ENCODE measurements at regions not wholly inside any gene's neighbourhood (a gene's known extent, or its start where the extent isn't known, plus 50 kb on each side); places are given as distances from the start of the nearest gene placed in this dataset.
"Not testable (repeated sequence)": the region's sequence is repeated elsewhere in the genome, so short reads cannot be mapped to it uniquely, and the experiment has no call there.

- TF ChIP-seq YY1 (IDR thresholded peaks at IDR 0.05); CTCF (IDR thresholded peaks at IDR 0.05; ENCODE audit: low read depth, low read length, missing input control); NR2F2 (IDR thresholded peaks at IDR 0.05); TAF1 (conservative IDR thresholded peaks at IDR 0.05); RAD21 (IDR thresholded peaks at IDR 0.05); SP1 (IDR thresholded peaks at IDR 0.05); FOXA1 (IDR thresholded peaks at IDR 0.05); GABPA (IDR thresholded peaks at IDR 0.05 in 1 of 2, conservative IDR thresholded peaks at IDR 0.05 in 1 of 2); MAX (IDR thresholded peaks at IDR 0.05); FOXA2 (IDR thresholded peaks at IDR 0.05); RXRA (IDR thresholded peaks at IDR 0.05): not testable (repeated sequence)
Measured at GRCh38 chr3:135439632-135440031, 525.9 kb upstream of the PPP2R3A start.

All from liver (tissue), 3 donors.